ENCODE measurements at regions not wholly inside any gene's neighbourhood (a gene's known extent, or its start where the extent isn't known, plus 50 kb on each side); places are given as distances from the start of the nearest gene placed in this dataset.

DNA sequence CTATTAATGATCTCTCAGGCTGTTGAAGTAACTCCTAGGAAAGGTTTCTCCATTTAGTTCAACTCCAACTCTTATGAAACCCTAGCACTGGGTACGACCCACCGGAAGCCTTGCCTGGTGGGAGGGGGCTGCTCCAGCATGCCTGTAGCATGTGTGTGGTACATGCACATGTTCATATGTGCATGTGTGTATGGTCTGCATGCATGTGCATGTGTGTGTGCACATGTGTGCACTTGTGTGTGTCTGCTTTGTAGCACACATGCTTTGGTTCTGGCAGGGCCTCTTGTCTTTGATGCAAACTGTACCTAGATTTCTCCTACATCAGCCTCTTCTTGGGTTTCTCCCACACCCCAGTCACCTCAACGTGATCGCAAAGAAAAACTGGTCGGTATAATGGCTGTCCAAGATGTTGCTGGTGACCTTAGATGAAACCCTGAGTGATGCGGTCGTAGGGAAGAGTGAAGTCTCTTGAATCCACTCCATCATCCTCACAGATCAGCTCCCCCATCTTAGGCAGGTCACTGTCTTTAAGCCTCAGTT, 193.5 kb downstream of the MYLK4 start:
- Histone ChIP-seq H3K36me3 (ENCODE audit: control insufficient read depth in 1 of 2, insufficient read depth in 2 of 2, low read length in 2 of 2) (no peaks in the 10 kb centered on the region), H3K9ac (ENCODE audit: low read length) (no peak overlapping the region), H3K4me3 (replicated peaks in 1 of 2; ENCODE audit: low read depth in 1 of 2, low read length in 2 of 2) (no peak overlapping the region), H2AFZ (ENCODE audit: low read depth, low read length, poor library complexity, severe bottlenecking) (no peak overlapping the region), H3K9me2 (ENCODE audit: insufficient read depth) (no peaks in the 10 kb centered on the region), H3K79me2 (ENCODE audit: insufficient read depth, low read length) (no peaks in the 10 kb centered on the region), H3K27ac (ENCODE audit: low read depth, low read length) (no peak overlapping the region), H3K4me1 (ENCODE audit: control insufficient read depth in 1 of 2, insufficient read depth in 2 of 2, low read length in 2 of 2) (no peaks in the 10 kb centered on the region), H3K27me3 (ENCODE audit: insufficient read depth, low read length) (no peaks in the 10 kb centered on the region), H3K4me2 (ENCODE audit: low read length) (no peak overlapping the region), H3K9me3 (ENCODE audit: control insufficient read depth in 1 of 2, insufficient read depth in 1 of 2, low read depth in 1 of 2, low read length in 2 of 2) (no peaks in the 10 kb centered on the region), H4K20me1 (ENCODE audit: insufficient read depth) (no peaks in the 10 kb centered on the region)
- ChIA-PET CTCF (no interaction called here), RAD21 (ENCODE audit: low non-redundant PET in 1 of 2, low total read pairs in 2 of 2, uncharacterized antibody in 2 of 2, unreplicated experiment in 2 of 2) (no interaction called here), POLR2A (no interaction called here)
- no TSS peak for BruUV-seq (replicated peaks)
- ATAC-seq (no peak), DNase-seq (ENCODE audit: low read depth, low spot score) (no peak)
- intact Hi-C loops (cut with micrococcal nuclease) = no loop called here
- TF ChIP-seq, protein P1, sequence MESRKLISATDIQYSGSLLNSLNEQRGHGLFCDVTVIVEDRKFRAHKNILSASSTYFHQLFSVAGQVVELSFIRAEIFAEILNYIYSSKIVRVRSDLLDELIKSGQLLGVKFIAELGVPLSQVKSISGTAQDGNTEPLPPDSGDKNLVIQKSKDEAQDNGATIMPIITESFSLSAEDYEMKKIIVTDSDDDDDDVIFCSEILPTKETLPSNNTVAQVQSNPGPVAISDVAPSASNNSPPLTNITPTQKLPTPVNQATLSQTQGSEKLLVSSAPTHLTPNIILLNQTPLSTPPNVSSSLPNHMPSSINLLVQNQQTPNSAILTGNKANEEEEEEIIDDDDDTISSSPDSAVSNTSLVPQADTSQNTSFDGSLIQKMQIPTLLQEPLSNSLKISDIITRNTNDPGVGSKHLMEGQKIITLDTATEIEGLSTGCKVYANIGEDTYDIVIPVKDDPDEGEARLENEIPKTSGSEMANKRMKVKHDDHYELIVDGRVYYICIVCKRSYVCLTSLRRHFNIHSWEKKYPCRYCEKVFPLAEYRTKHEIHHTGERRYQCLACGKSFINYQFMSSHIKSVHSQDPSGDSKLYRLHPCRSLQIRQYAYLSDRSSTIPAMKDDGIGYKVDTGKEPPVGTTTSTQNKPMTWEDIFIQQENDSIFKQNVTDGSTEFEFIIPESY (IDR thresholded peaks at IDR 0.05; ENCODE audit: extremely low read depth, insufficient replicate concordance, low read length) = no peak
- TF ChIP-seq EGR1 (IDR thresholded peaks at IDR 0.05; ENCODE audit: low read depth) (no peak), ELF1 (IDR thresholded peaks at IDR 0.05; ENCODE audit: borderline replicate concordance, low read depth) (no peak), JUND (IDR thresholded peaks at IDR 0.05) (no peak), POLR2AphosphoS5 (IDR thresholded peaks at IDR 0.05; ENCODE audit: low read depth, low read length) (no peak), SP1 (IDR thresholded peaks at IDR 0.05; ENCODE audit: low read depth) (no peak), TCF7L2 (IDR thresholded peaks at IDR 0.05; ENCODE audit: borderline replicate concordance, extremely low read depth, insufficient read depth, insufficient read length) (no peak), SRF (IDR thresholded peaks at IDR 0.05; ENCODE audit: low read depth) (no peak), EZH2phosphoT487 (IDR thresholded peaks at IDR 0.05; ENCODE audit: borderline replicate concordance) (no peak), FOSL1 (IDR thresholded peaks at IDR 0.05; ENCODE audit: low read depth) (no peak)
- TF ChIP-seq, protein P2, sequence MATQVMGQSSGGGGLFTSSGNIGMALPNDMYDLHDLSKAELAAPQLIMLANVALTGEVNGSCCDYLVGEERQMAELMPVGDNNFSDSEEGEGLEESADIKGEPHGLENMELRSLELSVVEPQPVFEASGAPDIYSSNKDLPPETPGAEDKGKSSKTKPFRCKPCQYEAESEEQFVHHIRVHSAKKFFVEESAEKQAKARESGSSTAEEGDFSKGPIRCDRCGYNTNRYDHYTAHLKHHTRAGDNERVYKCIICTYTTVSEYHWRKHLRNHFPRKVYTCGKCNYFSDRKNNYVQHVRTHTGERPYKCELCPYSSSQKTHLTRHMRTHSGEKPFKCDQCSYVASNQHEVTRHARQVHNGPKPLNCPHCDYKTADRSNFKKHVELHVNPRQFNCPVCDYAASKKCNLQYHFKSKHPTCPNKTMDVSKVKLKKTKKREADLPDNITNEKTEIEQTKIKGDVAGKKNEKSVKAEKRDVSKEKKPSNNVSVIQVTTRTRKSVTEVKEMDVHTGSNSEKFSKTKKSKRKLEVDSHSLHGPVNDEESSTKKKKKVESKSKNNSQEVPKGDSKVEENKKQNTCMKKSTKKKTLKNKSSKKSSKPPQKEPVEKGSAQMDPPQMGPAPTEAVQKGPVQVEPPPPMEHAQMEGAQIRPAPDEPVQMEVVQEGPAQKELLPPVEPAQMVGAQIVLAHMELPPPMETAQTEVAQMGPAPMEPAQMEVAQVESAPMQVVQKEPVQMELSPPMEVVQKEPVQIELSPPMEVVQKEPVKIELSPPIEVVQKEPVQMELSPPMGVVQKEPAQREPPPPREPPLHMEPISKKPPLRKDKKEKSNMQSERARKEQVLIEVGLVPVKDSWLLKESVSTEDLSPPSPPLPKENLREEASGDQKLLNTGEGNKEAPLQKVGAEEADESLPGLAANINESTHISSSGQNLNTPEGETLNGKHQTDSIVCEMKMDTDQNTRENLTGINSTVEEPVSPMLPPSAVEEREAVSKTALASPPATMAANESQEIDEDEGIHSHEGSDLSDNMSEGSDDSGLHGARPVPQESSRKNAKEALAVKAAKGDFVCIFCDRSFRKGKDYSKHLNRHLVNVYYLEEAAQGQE (IDR thresholded peaks at IDR 0.05; ENCODE audit: low read depth) = no peak
- TF ChIP-seq, protein P3, sequence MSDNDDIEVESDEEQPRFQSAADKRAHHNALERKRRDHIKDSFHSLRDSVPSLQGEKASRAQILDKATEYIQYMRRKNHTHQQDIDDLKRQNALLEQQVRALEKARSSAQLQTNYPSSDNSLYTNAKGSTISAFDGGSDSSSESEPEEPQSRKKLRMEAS (IDR thresholded peaks at IDR 0.05) = no peak
- TF ChIP-seq, protein P4, sequence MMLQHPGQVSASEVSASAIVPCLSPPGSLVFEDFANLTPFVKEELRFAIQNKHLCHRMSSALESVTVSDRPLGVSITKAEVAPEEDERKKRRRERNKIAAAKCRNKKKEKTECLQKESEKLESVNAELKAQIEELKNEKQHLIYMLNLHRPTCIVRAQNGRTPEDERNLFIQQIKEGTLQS (IDR thresholded peaks at IDR 0.05) = no peak

Data from HCT116 (cell line).